ENCODE measurements at regions not wholly inside any gene's neighbourhood (a gene's known extent, or its start where the extent isn't known, plus 50 kb on each side); places are given as distances from the start of the nearest gene placed in this dataset.
A peak's percentile ranks its signal among the peaks of the same experiment; 100 is the strongest.

DNA sequence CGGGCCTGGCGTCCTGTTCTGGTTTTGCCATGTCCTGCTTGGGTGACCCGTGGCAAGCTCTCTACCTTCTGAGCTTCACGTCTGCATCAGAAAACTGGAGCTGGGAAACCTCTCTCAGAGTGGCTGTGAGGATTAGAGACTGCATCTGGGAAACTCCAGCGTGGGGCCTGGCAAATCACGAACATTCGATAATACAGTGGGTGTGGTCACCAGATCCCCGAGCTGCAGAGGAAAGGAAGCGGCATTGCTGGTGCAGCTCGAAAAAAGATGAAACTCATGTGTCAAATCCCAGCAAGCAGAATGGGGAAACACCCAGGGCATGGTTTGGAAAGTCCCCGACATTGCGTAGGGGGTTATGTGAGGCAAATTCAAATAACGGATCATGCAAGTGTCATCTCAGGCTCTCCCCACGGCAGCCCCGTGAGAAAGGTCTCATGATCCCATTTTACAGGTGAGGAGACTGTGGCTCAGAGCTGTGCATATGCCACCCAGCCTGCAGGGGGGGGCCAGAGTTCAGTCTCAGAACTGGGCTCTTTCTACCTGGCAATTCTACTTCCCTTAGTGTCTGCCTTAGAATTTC, 98.1 kb upstream of the VRK1 start:
- Histone ChIP-seq H3K27me3 (ENCODE audit: control insufficient read depth, extremely low read depth, insufficient read depth, low read length) (peaks cover 5% of the 10 kb centered on the region), H3K4me3 (ENCODE audit: control insufficient read depth in 2 of 3, extremely low read depth in 1 of 3, insufficient read depth in 2 of 3, low read depth in 1 of 3, low read length in 3 of 3) (no peak overlapping the region), H3K36me3 (ENCODE audit: control insufficient read depth in 2 of 2, extremely low read depth in 1 of 2, insufficient read depth in 2 of 2, low read length in 2 of 2) (no peaks in the 10 kb centered on the region), H4K20me1 (ENCODE audit: control insufficient read depth, extremely low read depth, insufficient read depth, low read length) (no peaks in the 10 kb centered on the region), H3K9me3 (ENCODE audit: control insufficient read depth, low read depth, low read length) (no peaks in the 10 kb centered on the region), H2AFZ (ENCODE audit: control insufficient read depth, low read length) (no peak overlapping the region), H3K4me2 (ENCODE audit: control insufficient read depth, extremely low read depth, insufficient read depth, low read depth, low read length) (no peak overlapping the region), H3K4me1 (ENCODE audit: control insufficient read depth, extremely low read depth, insufficient read depth, low read length) (no peaks in the 10 kb centered on the region), H3K79me2 (ENCODE audit: control insufficient read depth, insufficient read depth, low read length) (no peaks in the 10 kb centered on the region), H3K27ac (ENCODE audit: control insufficient read depth, insufficient read depth, low read length) (no peak overlapping the region), H3K9ac (ENCODE audit: control insufficient read depth, extremely low read depth, insufficient read depth, low read length) (no peak overlapping the region), H3K9me1 (ENCODE audit: control insufficient read depth, extremely low read depth, insufficient read depth, low read length) (no peaks in the 10 kb centered on the region)
- FAIRE-seq (no peak), DNase-seq (ENCODE audit: low read depth, low spot score) (no peak)
- dilution Hi-C loops (cut with MboI; ENCODE audit: extremely low pct_ligation_motif_present, low sequenced_read_pairs): no loop called here
- no peak for TF ChIP-seq EZH2 (IDR thresholded peaks at IDR 0.05; ENCODE audit: low read length)
- TF ChIP-seq, protein P1, sequence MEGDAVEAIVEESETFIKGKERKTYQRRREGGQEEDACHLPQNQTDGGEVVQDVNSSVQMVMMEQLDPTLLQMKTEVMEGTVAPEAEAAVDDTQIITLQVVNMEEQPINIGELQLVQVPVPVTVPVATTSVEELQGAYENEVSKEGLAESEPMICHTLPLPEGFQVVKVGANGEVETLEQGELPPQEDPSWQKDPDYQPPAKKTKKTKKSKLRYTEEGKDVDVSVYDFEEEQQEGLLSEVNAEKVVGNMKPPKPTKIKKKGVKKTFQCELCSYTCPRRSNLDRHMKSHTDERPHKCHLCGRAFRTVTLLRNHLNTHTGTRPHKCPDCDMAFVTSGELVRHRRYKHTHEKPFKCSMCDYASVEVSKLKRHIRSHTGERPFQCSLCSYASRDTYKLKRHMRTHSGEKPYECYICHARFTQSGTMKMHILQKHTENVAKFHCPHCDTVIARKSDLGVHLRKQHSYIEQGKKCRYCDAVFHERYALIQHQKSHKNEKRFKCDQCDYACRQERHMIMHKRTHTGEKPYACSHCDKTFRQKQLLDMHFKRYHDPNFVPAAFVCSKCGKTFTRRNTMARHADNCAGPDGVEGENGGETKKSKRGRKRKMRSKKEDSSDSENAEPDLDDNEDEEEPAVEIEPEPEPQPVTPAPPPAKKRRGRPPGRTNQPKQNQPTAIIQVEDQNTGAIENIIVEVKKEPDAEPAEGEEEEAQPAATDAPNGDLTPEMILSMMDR (optimal IDR thresholded peaks at IDR 0.05 in 1 of 3, IDR thresholded peaks at IDR 0.05 in 1 of 3, conservative IDR thresholded peaks at IDR 0.05 in 1 of 3; ENCODE audit: extremely low read depth in 1 of 3, insufficient read depth in 2 of 3, low read length in 3 of 3): peak in 2 of 3 experiments; percentile 17 to 29

DNA sequence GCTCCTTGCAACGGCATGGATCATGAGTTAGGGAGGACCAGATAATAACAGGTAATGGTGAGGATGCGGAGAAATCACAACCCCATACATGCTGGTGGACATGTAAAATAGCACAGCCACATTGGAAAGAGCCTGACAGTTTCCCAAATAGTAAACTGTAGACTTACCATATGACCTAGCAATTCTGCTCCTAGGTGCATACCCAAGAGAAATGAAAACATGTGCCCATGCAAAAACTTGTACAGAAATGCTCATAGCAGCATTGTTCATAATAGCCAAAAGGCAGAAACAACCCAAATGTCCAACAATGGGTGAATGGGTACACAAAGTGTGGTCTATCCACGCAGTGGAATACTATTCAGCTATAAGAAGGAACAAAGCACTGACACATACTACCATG, 97.5 kb upstream of the VRK1 start:
- TF ChIP-seq, protein P1 (optimal IDR thresholded peaks at IDR 0.05 in 1 of 3, IDR thresholded peaks at IDR 0.05 in 1 of 3, conservative IDR thresholded peaks at IDR 0.05 in 1 of 3; ENCODE audit: extremely low read depth in 1 of 3, insufficient read depth in 2 of 3, low read length in 3 of 3): no peak
- no peak for TF ChIP-seq EZH2 (IDR thresholded peaks at IDR 0.05; ENCODE audit: low read length)
- dilution Hi-C loops (cut with MboI; ENCODE audit: extremely low pct_ligation_motif_present, low sequenced_read_pairs): no loop called here
- Histone ChIP-seq H3K4me2 (ENCODE audit: control insufficient read depth, extremely low read depth, insufficient read depth, low read depth, low read length) (no peak overlapping the region), H3K4me3 (ENCODE audit: control insufficient read depth in 2 of 3, extremely low read depth in 1 of 3, insufficient read depth in 2 of 3, low read depth in 1 of 3, low read length in 3 of 3) (no peak overlapping the region), H3K9ac (ENCODE audit: control insufficient read depth, extremely low read depth, insufficient read depth, low read length) (no peak overlapping the region), H3K36me3 (ENCODE audit: control insufficient read depth in 2 of 2, extremely low read depth in 1 of 2, insufficient read depth in 2 of 2, low read length in 2 of 2) (no peaks in the 10 kb centered on the region), H3K27me3 (ENCODE audit: control insufficient read depth, extremely low read depth, insufficient read depth, low read length) (peaks cover 5% of the 10 kb centered on the region), H3K9me3 (ENCODE audit: control insufficient read depth, low read depth, low read length) (no peaks in the 10 kb centered on the region), H3K27ac (ENCODE audit: control insufficient read depth, insufficient read depth, low read length) (no peak overlapping the region), H3K79me2 (ENCODE audit: control insufficient read depth, insufficient read depth, low read length) (no peaks in the 10 kb centered on the region), H4K20me1 (ENCODE audit: control insufficient read depth, extremely low read depth, insufficient read depth, low read length) (no peaks in the 10 kb centered on the region), H2AFZ (ENCODE audit: control insufficient read depth, low read length) (no peak overlapping the region), H3K4me1 (ENCODE audit: control insufficient read depth, extremely low read depth, insufficient read depth, low read length) (no peaks in the 10 kb centered on the region), H3K9me1 (ENCODE audit: control insufficient read depth, extremely low read depth, insufficient read depth, low read length) (no peaks in the 10 kb centered on the region)
- DNase-seq (ENCODE audit: low read depth, low spot score) (no peak), FAIRE-seq (no peak)

Data from keratinocyte (primary cell).